ENCODE measurements at regions not wholly inside any gene's neighbourhood (a gene's known extent, or its start where the extent isn't known, plus 50 kb on each side); places are given as distances from the start of the nearest gene placed in this dataset.

- no peak for TF ChIP-seq CTCF (IDR thresholded peaks at IDR 0.05)
- no peak for TF ChIP-seq EZH2 (IDR thresholded peaks at IDR 0.05; ENCODE audit: borderline replicate concordance, insufficient read depth, low read depth, low read length, poor library complexity, severe bottlenecking)
- Mint-ChIP-seq H3K27me3 (peaks cover 3% of the 10 kb centered on the region), H3K27ac (no peak overlapping the region), H3K4me1 (no peaks in the 10 kb centered on the region), H3K4me3 (no peak overlapping the region), H3K9me3 (ENCODE audit: insufficient read depth) (peaks cover 11% of the 10 kb centered on the region)
- H4K20me1 ChIP-seq (ENCODE audit: control insufficient read depth, insufficient read depth, low read length, poor library complexity, severe bottlenecking), result no peaks in the 10 kb centered on the region
- POLR2A ChIA-PET, result no interaction called here
- DNase-seq, result no peak
- intact Hi-C loops (cut with micrococcal nuclease), result no loop called here
- ATAC-seq (ENCODE audit: low read depth), result no peak
- no peak overlapping the region for H3K9ac ChIP-seq (ENCODE audit: low read length)
- peaks cover 0 to 3% (median 2%) of the 10 kb centered on the region in 4 experiments for H3K27me3 ChIP-seq (replicated peaks in 1 of 4; ENCODE audit: control extremely low read depth in 1 of 4, control insufficient read depth in 3 of 4, insufficient read depth in 4 of 4, low read length in 3 of 4)
- H3K79me2 ChIP-seq (ENCODE audit: control insufficient read depth, insufficient read depth, low read length), result no peaks in the 10 kb centered on the region
- H3K4me2 ChIP-seq (replicated peaks; ENCODE audit: low read depth, low read length, poor library complexity, severe bottlenecking), result no peak overlapping the region
- H3K27ac ChIP-seq (ENCODE audit: low read length in 2 of 2), result no peak overlapping the region
- WGBS (ENCODE audit: insufficient coverage), result 92% methylated on average over 1 of the region's 2 CpGs
- H3K4me3 ChIP-seq (ENCODE audit: control extremely low read depth in 1 of 5, extremely low read depth in 1 of 5, insufficient read depth in 1 of 5, low read depth in 2 of 5, low read length in 4 of 5), result no peak overlapping the region
- no peaks in the 10 kb centered on the region for H3K4me1 ChIP-seq (ENCODE audit: control insufficient read depth in 2 of 2, insufficient read depth in 2 of 2, low read length in 2 of 2)
- no peaks in the 10 kb centered on the region for H3K36me3 ChIP-seq (replicated peaks in 1 of 2; ENCODE audit: control extremely low read depth in 1 of 2, control insufficient read depth in 1 of 2, extremely low read depth in 1 of 2, insufficient read depth in 2 of 2, low read length in 1 of 2)
- CTCF ChIA-PET, result no interaction called here
- H3K9me3 ChIP-seq (ENCODE audit: control extremely low read depth in 1 of 3, control insufficient read depth in 2 of 3, insufficient read depth in 1 of 3, low read length in 2 of 3), result peaks cover 0 to 10% (median 3%) of the 10 kb centered on the region in 3 donors
- H2AFZ ChIP-seq (ENCODE audit: insufficient read depth, low read depth, low read length, poor library complexity, severe bottlenecking), result no peak overlapping the region
These were observed 343.1 kb upstream of the ISX start for GRCh38 chr22:34722901-34723300.

- H3K27me3 Mint-ChIP-seq, result no peaks in the 10 kb centered on the region
- Histone ChIP-seq H3K79me2 (ENCODE audit: control insufficient read depth, insufficient read depth, low read length) (no peaks in the 10 kb centered on the region), H2AFZ (ENCODE audit: insufficient read depth, low read depth, low read length, poor library complexity, severe bottlenecking) (no peak overlapping the region), H3K9ac (ENCODE audit: low read length) (no peak overlapping the region), H3K4me2 (replicated peaks; ENCODE audit: low read depth, low read length, poor library complexity, severe bottlenecking) (no peak overlapping the region), H4K20me1 (ENCODE audit: control insufficient read depth, insufficient read depth, low read length, poor library complexity, severe bottlenecking) (no peaks in the 10 kb centered on the region), H3K4me3 (ENCODE audit: control extremely low read depth in 1 of 5, extremely low read depth in 1 of 5, insufficient read depth in 1 of 5, low read depth in 2 of 5, low read length in 4 of 5) (no peak overlapping the region), H3K4me1 (ENCODE audit: control insufficient read depth in 2 of 2, insufficient read depth in 2 of 2, low read length in 2 of 2) (no peaks in the 10 kb centered on the region), H3K36me3 (replicated peaks in 1 of 2; ENCODE audit: control extremely low read depth in 1 of 2, control insufficient read depth in 1 of 2, extremely low read depth in 1 of 2, insufficient read depth in 2 of 2, low read length in 1 of 2) (no peaks in the 10 kb centered on the region), H3K27ac (ENCODE audit: low read length in 2 of 2) (no peak overlapping the region), H3K9me3 (ENCODE audit: control extremely low read depth in 1 of 3, control insufficient read depth in 2 of 3, insufficient read depth in 1 of 3, low read length in 2 of 3) (no peaks in the 10 kb centered on the region), H3K27me3 (replicated peaks in 1 of 4; ENCODE audit: control extremely low read depth in 1 of 4, control insufficient read depth in 3 of 4, insufficient read depth in 4 of 4, low read length in 3 of 4) (no peaks in the 10 kb centered on the region)
- peaks cover 3% of the 10 kb centered on the region for H3K9me3 Mint-ChIP-seq (ENCODE audit: insufficient read depth)
- TF ChIP-seq EZH2 (IDR thresholded peaks at IDR 0.05; ENCODE audit: borderline replicate concordance, insufficient read depth, low read depth, low read length, poor library complexity, severe bottlenecking), result no peak
- no peak for TF ChIP-seq CTCF (IDR thresholded peaks at IDR 0.05)
- ATAC-seq (ENCODE audit: low read depth) (no peak), DNase-seq (no peak)
- POLR2A ChIA-PET, result no interaction called here
- H3K4me3 Mint-ChIP-seq, result no peak overlapping the region
- no CpG with 5 or more reads among the region's 1 CpG for WGBS (ENCODE audit: insufficient coverage)
- H3K27ac Mint-ChIP-seq, result no peak overlapping the region
- no peaks in the 10 kb centered on the region for H3K4me1 Mint-ChIP-seq
- intact Hi-C loops (cut with micrococcal nuclease), result no loop called here
- CTCF ChIA-PET, result no interaction called here
These were observed 329.9 kb upstream of the ISX start for GRCh38 chr22:34736081-34736480.

Data from B cell (primary cell).